ENCODE measurements at regions not wholly inside any gene's neighbourhood (a gene's known extent, or its start where the extent isn't known, plus 50 kb on each side); places are given as distances from the start of the nearest gene placed in this dataset.

- TF ChIP-seq CTCF (IDR thresholded peaks at IDR 0.05): no peak
- no peaks in the 10 kb centered on the region for H3K9me3 ChIP-seq
- no peaks in the 10 kb centered on the region for H3K4me1 ChIP-seq
- H3K36me3 ChIP-seq: no peaks in the 10 kb centered on the region
- FAIRE-seq: no peak
- DNase-seq: no peak
- ATAC-seq: no peak
- intact Hi-C loops (cut with DNase I): no loop called here
- 75 to 80% methylated on average over 2 of the region's 2 CpGs for WGBS, 2 donors
- no peak overlapping the region for H3K4me3 ChIP-seq
- H3K27ac ChIP-seq: no peak overlapping the region
- H3K27me3 ChIP-seq: no peaks in the 10 kb centered on the region
Observed at GRCh38 chr2:220440731-220441130, 813.3 kb downstream of the SLC4A3 start.

DNA sequence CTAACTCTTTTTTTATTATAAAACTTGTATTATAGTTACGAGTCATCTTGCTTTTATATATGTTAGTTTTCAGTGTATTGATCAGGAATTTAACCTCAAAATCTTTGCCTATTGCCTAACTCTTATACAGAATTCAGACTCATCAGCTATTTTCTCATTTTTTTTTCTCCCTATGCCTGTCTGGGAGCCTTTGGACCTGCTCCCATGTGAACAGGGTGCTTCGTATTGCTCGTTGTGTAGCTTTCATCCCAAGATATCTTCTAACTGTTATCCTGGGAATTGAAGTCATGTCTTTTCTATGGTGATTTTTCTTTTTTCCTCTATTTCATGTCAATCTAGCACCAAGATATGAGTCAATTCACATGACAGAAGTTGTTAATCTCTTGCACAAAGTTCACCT lies 814.0 kb downstream of the SLC4A3 start:
- no peak for TF ChIP-seq CTCF (IDR thresholded peaks at IDR 0.05)
- H3K4me1 ChIP-seq: no peaks in the 10 kb centered on the region
- H3K4me3 ChIP-seq: no peak overlapping the region
- WGBS, 2 donors: 81 to 87% methylated on average over 3 of the region's 3 CpGs
- no peaks in the 10 kb centered on the region for H3K36me3 ChIP-seq
- DNase-seq (no peak), FAIRE-seq (no peak), ATAC-seq (no peak)
- H3K27me3 ChIP-seq: no peaks in the 10 kb centered on the region
- H3K27ac ChIP-seq: no peak overlapping the region
- intact Hi-C loops (cut with DNase I): no loop called here
- H3K9me3 ChIP-seq: no peaks in the 10 kb centered on the region

DNA sequence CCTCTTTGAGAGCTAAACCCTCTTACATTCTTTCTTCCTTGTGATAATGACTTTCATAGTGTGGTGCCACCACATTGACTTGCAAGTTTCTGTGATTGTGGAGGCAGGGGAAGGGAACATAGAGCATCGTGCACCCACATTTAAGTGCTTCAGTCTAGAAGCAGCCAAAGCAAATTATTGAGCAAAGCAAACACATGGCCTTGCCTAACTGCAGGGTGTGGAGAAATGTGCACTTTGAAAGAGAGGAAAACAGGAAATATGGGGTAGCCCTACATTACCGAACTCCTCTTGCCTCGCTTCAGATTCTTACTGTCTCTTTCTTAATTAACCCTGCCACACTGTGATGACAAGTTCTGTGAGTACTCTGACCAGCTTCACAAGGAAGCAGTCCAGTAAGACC lies 814.6 kb downstream of the SLC4A3 start:
- FAIRE-seq: no peak
- Histone ChIP-seq H3K4me1 (no peaks in the 10 kb centered on the region), H3K27me3 (no peaks in the 10 kb centered on the region), H3K4me3 (no peak overlapping the region), H3K36me3 (no peaks in the 10 kb centered on the region), H3K27ac (no peak overlapping the region), H3K9me3 (no peaks in the 10 kb centered on the region)
- WGBS, 2 donors: 86% methylated on average over 3 of the region's 3 CpGs
- TF ChIP-seq CTCF (IDR thresholded peaks at IDR 0.05): no peak
- DNase-seq: no peak
- intact Hi-C loops (cut with DNase I): no loop called here
- no peak for ATAC-seq

GRCh38 chr2:220445429-220446105 lies 818.1 kb downstream of the SLC4A3 start:
- ATAC-seq (no peak), DNase-seq (no peak), FAIRE-seq (no peak)
- Histone ChIP-seq H3K4me1 (no peaks in the 10 kb centered on the region), H3K27ac (no peak overlapping the region), H3K36me3 (no peaks in the 10 kb centered on the region), H3K4me3 (no peak overlapping the region), H3K9me3 (no peaks in the 10 kb centered on the region), H3K27me3 (no peaks in the 10 kb centered on the region)
- no peak for TF ChIP-seq CTCF (IDR thresholded peaks at IDR 0.05)
- intact Hi-C loops (cut with DNase I): no loop called here
- 47 to 50% methylated on average over 2 of the region's 2 CpGs for whole genome bisulfite sequencing, 2 donors

DNA sequence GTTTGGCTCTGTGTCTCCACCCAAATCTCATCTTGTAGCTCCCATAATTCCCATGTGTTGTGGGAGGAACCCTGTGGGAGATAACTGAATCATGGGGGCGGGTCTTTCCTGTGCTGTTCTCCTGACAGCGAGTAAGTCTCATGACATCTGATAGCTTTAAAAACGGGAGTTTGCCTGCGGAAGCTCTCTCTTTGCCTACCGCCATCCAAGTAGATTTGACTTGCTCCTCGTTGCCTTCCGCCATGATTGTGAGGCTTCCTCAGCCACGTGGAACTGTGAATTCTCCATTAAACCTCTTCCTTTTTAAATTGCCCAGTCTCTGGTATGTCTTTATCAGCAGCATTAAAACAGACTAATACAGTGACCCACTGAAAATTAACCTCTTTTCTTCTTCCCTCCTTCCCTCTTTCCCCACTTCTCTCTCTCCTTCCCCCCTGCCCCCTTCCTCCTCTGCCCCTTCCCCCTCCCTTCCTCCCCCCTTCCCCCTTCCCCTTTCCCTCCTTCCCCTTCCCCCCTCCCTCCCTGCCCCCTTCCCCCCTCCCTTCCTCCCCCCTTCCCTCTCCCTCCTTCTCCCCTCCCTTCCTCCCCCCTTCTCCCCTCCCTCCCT lies 818.8 kb downstream of the SLC4A3 start:
- Histone ChIP-seq H3K36me3 (no peaks in the 10 kb centered on the region), H3K4me1 (no peaks in the 10 kb centered on the region), H3K4me3 (no peak overlapping the region), H3K27me3 (no peaks in the 10 kb centered on the region), H3K27ac (no peak overlapping the region), H3K9me3 (no peaks in the 10 kb centered on the region)
- 79 to 81% methylated on average over 8 of the region's 8 CpGs for WGBS, 2 donors
- DNase-seq (no peak), FAIRE-seq (no peak), ATAC-seq (no peak)
- TF ChIP-seq CTCF (IDR thresholded peaks at IDR 0.05): no peak
- intact Hi-C loops (cut with DNase I): no loop called here

Measured in pancreas (tissue), 10 donors.